ENCODE measurements at regions not wholly inside any gene's neighbourhood (a gene's known extent, or its start where the extent isn't known, plus 50 kb on each side); places are given as distances from the start of the nearest gene placed in this dataset.

GRCh38 chr12:91965781-91966180 is 179.9 kb downstream of the BTG1 start:
- H3K4me3 Mint-ChIP-seq (ENCODE audit: unreplicated experiment), result no peak overlapping the region
- peaks cover 3% of the 10 kb centered on the region for H3K4me1 Mint-ChIP-seq (ENCODE audit: low read depth)
- no peaks in the 10 kb centered on the region for H3K27me3 Mint-ChIP-seq (ENCODE audit: low read depth)
- TF ChIP-seq CTCF (IDR thresholded peaks at IDR 0.05), result no peak
- peaks cover 2% of the 10 kb centered on the region for H3K9me3 Mint-ChIP-seq (ENCODE audit: low read depth)
- no peak for DNase-seq (ENCODE audit: low spot score)
- no peak overlapping the region for H3K27ac Mint-ChIP-seq (ENCODE audit: unreplicated experiment)
- H3K36me3 Mint-ChIP-seq (ENCODE audit: low read depth), result no peaks in the 10 kb centered on the region

GRCh38 chr12:91964501-91964900 is 181.1 kb downstream of the BTG1 start:
- Mint-ChIP-seq H3K9me3 (ENCODE audit: low read depth) (peaks cover 2% of the 10 kb centered on the region), H3K4me1 (ENCODE audit: low read depth) (peaks cover 3% of the 10 kb centered on the region), H3K36me3 (ENCODE audit: low read depth) (no peaks in the 10 kb centered on the region), H3K27me3 (ENCODE audit: low read depth) (no peaks in the 10 kb centered on the region), H3K4me3 (ENCODE audit: unreplicated experiment) (no peak overlapping the region), H3K27ac (ENCODE audit: unreplicated experiment) (no peak overlapping the region)
- TF ChIP-seq CTCF (IDR thresholded peaks at IDR 0.05), result no peak
- no peak for DNase-seq (ENCODE audit: low spot score)

- H3K9me3 Mint-ChIP-seq (ENCODE audit: low read depth), result peaks cover 15% of the 10 kb centered on the region
- H3K27me3 Mint-ChIP-seq (ENCODE audit: low read depth), result no peaks in the 10 kb centered on the region
- no peak overlapping the region for H3K27ac Mint-ChIP-seq (ENCODE audit: unreplicated experiment)
- no peaks in the 10 kb centered on the region for H3K36me3 Mint-ChIP-seq (ENCODE audit: low read depth)
- H3K4me3 Mint-ChIP-seq (ENCODE audit: unreplicated experiment), result no peak overlapping the region
- H3K4me1 Mint-ChIP-seq (ENCODE audit: low read depth), result peaks cover 5% of the 10 kb centered on the region
- no peak for TF ChIP-seq CTCF (IDR thresholded peaks at IDR 0.05)
- DNase-seq (ENCODE audit: low spot score), result no peak
Observed at GRCh38 chr12:91959220-91959619, 186.4 kb downstream of the BTG1 start.

GRCh38 chr12:91958816-91959215 is 186.8 kb downstream of the BTG1 start:
- H3K4me3 Mint-ChIP-seq (ENCODE audit: unreplicated experiment), result no peak overlapping the region
- H3K27me3 Mint-ChIP-seq (ENCODE audit: low read depth), result no peaks in the 10 kb centered on the region
- no peak for TF ChIP-seq CTCF (IDR thresholded peaks at IDR 0.05)
- H3K4me1 Mint-ChIP-seq (ENCODE audit: low read depth), result peaks cover 5% of the 10 kb centered on the region
- H3K36me3 Mint-ChIP-seq (ENCODE audit: low read depth), result no peaks in the 10 kb centered on the region
- peak overlapping the region; percentile 61 for H3K27ac Mint-ChIP-seq (ENCODE audit: unreplicated experiment)
- H3K9me3 Mint-ChIP-seq (ENCODE audit: low read depth), result peaks cover 15% of the 10 kb centered on the region
- DNase-seq (ENCODE audit: low spot score), result no peak

GRCh38 chr12:91954747-91955146 is 190.9 kb downstream of the BTG1 start:
- no peak for TF ChIP-seq CTCF (IDR thresholded peaks at IDR 0.05)
- Mint-ChIP-seq H3K4me3 (ENCODE audit: unreplicated experiment) (no peak overlapping the region), H3K4me1 (ENCODE audit: low read depth) (peaks cover 5% of the 10 kb centered on the region), H3K36me3 (ENCODE audit: low read depth) (no peaks in the 10 kb centered on the region), H3K27me3 (ENCODE audit: low read depth) (no peaks in the 10 kb centered on the region), H3K27ac (ENCODE audit: unreplicated experiment) (peak overlapping the region; percentile 72), H3K9me3 (ENCODE audit: low read depth) (peaks cover 15% of the 10 kb centered on the region)
- no peak for DNase-seq (ENCODE audit: low spot score)
